ENCODE measurements at regions not wholly inside any gene's neighbourhood (a gene's known extent, or its start where the extent isn't known, plus 50 kb on each side); places are given as distances from the start of the nearest gene placed in this dataset.

DNA sequence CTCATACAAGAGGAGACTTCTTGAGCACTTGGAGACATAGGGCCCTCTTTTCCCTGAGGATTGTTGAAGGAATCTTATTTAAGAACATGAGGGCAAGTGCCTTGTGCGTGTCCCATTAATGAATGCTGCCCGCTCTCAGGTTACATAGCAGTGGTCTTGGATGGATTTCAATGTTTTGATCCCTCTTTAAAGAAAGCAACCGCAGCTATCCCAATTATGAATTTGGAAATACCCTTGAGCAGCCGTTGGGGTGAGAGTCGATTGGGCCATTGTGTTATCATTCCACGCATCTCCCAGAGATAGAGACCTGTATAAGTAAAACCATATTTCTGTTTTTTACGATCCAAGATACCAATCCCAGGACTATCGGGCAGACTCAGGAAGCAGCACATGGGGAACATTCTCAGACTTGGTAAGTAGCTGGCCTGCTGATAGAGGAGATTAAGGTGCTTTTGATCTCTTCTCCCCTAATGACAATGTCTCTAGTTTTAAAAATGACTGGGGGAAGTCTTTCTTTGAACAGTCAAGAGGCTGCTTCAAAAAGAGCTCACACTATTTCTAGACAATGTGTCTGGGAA lies 145.3 kb downstream of the MACROH2A1 start:
- TF ChIP-seq RXRA (IDR thresholded peaks at IDR 0.05) (no peak), TAF1 (conservative IDR thresholded peaks at IDR 0.05) (no peak), YY1 (IDR thresholded peaks at IDR 0.05) (no peak), RAD21 (IDR thresholded peaks at IDR 0.05) (no peak), FOXA1 (IDR thresholded peaks at IDR 0.05) (no peak), HNF4G (IDR thresholded peaks at IDR 0.05) (no peak)
- TF ChIP-seq, protein P1, sequence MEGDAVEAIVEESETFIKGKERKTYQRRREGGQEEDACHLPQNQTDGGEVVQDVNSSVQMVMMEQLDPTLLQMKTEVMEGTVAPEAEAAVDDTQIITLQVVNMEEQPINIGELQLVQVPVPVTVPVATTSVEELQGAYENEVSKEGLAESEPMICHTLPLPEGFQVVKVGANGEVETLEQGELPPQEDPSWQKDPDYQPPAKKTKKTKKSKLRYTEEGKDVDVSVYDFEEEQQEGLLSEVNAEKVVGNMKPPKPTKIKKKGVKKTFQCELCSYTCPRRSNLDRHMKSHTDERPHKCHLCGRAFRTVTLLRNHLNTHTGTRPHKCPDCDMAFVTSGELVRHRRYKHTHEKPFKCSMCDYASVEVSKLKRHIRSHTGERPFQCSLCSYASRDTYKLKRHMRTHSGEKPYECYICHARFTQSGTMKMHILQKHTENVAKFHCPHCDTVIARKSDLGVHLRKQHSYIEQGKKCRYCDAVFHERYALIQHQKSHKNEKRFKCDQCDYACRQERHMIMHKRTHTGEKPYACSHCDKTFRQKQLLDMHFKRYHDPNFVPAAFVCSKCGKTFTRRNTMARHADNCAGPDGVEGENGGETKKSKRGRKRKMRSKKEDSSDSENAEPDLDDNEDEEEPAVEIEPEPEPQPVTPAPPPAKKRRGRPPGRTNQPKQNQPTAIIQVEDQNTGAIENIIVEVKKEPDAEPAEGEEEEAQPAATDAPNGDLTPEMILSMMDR (IDR thresholded peaks at IDR 0.05; ENCODE audit: low read depth, low read length, missing input control), result no peak
- TF ChIP-seq, protein P2, sequence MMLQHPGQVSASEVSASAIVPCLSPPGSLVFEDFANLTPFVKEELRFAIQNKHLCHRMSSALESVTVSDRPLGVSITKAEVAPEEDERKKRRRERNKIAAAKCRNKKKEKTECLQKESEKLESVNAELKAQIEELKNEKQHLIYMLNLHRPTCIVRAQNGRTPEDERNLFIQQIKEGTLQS (IDR thresholded peaks at IDR 0.05), result no peak
- 94% methylated on average over 8 of the region's 8 CpGs for WGBS
- DNase-seq (ENCODE audit: low spot score), result no peak
- Histone ChIP-seq H3K9me3 (ENCODE audit: control insufficient read depth in 4 of 4, low read length in 3 of 4) (no peaks in the 10 kb centered on the region), H3K9ac (ENCODE audit: low read depth in 1 of 2, low read length in 2 of 2) (no peak overlapping the region), H3K27ac (ENCODE audit: low read depth in 1 of 2, low read length in 2 of 2) (no peak overlapping the region), H3K36me3 (ENCODE audit: control insufficient read depth in 4 of 4, insufficient read depth in 3 of 4, low read depth in 1 of 4, low read length in 3 of 4) (no peaks in the 10 kb centered on the region), H3K4me3 (ENCODE audit: low read depth in 1 of 3, low read length in 3 of 3) (no peak overlapping the region), H3K4me1 (ENCODE audit: control insufficient read depth in 4 of 4, insufficient read depth in 4 of 4, low read length in 3 of 4) (no peaks in the 10 kb centered on the region), H3K27me3 (ENCODE audit: control insufficient read depth in 4 of 4, insufficient read depth in 4 of 4, low read length in 3 of 4) (no peaks in the 10 kb centered on the region)

DNA sequence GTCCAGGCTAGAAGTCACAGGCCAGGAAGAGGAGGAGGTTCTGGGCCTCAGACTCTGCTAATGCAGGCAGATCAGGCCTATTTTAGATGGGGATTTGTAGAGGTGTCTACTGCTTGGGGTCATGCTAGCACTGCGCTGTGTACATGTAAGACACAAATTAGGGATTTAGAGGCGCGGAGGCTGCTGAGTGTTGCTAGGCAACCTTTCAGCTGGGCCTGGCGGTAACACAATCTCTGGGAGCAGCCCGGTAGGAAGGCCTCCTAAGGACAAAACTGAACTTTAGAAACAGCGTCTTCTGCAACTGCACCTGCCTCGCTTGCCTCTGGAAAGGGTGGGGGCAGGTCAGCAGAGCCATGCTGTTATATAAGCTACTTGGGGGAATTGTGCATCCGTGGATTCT lies 147.9 kb downstream of the MACROH2A1 start:
- no peak overlapping the region for H3K27ac ChIP-seq (ENCODE audit: low read depth in 1 of 2, low read length in 2 of 2)
- no peak overlapping the region for H3K9ac ChIP-seq (ENCODE audit: low read depth in 1 of 2, low read length in 2 of 2)
- no peak for TF ChIP-seq RXRA (IDR thresholded peaks at IDR 0.05)
- TF ChIP-seq TAF1 (conservative IDR thresholded peaks at IDR 0.05), result no peak
- peak; percentile 14 for DNase-seq (ENCODE audit: low spot score)
- H3K4me3 ChIP-seq (ENCODE audit: low read depth in 1 of 3, low read length in 3 of 3), result no peak overlapping the region
- H3K4me1 ChIP-seq (ENCODE audit: control insufficient read depth in 4 of 4, insufficient read depth in 4 of 4, low read length in 3 of 4), result no peaks in the 10 kb centered on the region
- H3K27me3 ChIP-seq (ENCODE audit: control insufficient read depth in 4 of 4, insufficient read depth in 4 of 4, low read length in 3 of 4), result no peaks in the 10 kb centered on the region
- no peaks in the 10 kb centered on the region for H3K36me3 ChIP-seq (ENCODE audit: control insufficient read depth in 4 of 4, insufficient read depth in 3 of 4, low read depth in 1 of 4, low read length in 3 of 4)
- WGBS, result 93% methylated on average over 8 of the region's 8 CpGs
- no peaks in the 10 kb centered on the region for H3K9me3 ChIP-seq (ENCODE audit: control insufficient read depth in 4 of 4, low read length in 3 of 4)

DNA sequence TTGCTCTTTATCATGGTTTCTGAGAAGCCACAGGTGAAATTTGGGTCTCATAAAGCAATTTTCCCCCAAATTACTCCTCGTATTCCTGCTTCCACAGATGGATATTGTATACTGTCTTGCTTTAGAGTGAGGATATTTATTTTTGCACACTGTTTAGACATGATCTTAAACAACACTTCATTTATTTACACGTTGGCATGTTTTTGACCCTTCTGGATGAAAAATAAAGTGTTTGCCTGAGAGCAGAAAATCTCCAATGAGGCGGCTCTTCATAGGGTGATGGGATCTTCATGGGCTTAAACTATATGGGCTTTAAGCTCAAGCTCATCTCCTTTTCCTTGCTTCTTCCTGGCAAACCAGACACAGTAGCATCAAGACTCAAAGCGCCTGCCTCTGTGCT lies 148.4 kb downstream of the MACROH2A1 start:
- Histone ChIP-seq H3K9me3 (ENCODE audit: control insufficient read depth in 4 of 4, low read length in 3 of 4) (no peaks in the 10 kb centered on the region), H3K36me3 (ENCODE audit: control insufficient read depth in 4 of 4, insufficient read depth in 3 of 4, low read depth in 1 of 4, low read length in 3 of 4) (no peaks in the 10 kb centered on the region), H3K27ac (ENCODE audit: low read depth in 1 of 2, low read length in 2 of 2) (no peak overlapping the region), H3K4me3 (ENCODE audit: low read depth in 1 of 3, low read length in 3 of 3) (no peak overlapping the region), H3K9ac (ENCODE audit: low read depth in 1 of 2, low read length in 2 of 2) (no peak overlapping the region), H3K27me3 (ENCODE audit: control insufficient read depth in 4 of 4, insufficient read depth in 4 of 4, low read length in 3 of 4) (no peaks in the 10 kb centered on the region), H3K4me1 (ENCODE audit: control insufficient read depth in 4 of 4, insufficient read depth in 4 of 4, low read length in 3 of 4) (no peaks in the 10 kb centered on the region)
- TF ChIP-seq HNF4G (IDR thresholded peaks at IDR 0.05), result no peak
- no peak for TF ChIP-seq HNF4A (conservative IDR thresholded peaks at IDR 0.05)
- TF ChIP-seq TAF1 (conservative IDR thresholded peaks at IDR 0.05), result no peak
- no peak for TF ChIP-seq YY1 (IDR thresholded peaks at IDR 0.05)
- TF ChIP-seq, protein P2 (IDR thresholded peaks at IDR 0.05), result no peak
- TF ChIP-seq FOXA1 (IDR thresholded peaks at IDR 0.05), result no peak
- TF ChIP-seq FOXA2 (IDR thresholded peaks at IDR 0.05), result no peak
- DNase-seq (ENCODE audit: low spot score), result no peak
- WGBS, result 90% methylated on average over 4 of the region's 4 CpGs

DNA sequence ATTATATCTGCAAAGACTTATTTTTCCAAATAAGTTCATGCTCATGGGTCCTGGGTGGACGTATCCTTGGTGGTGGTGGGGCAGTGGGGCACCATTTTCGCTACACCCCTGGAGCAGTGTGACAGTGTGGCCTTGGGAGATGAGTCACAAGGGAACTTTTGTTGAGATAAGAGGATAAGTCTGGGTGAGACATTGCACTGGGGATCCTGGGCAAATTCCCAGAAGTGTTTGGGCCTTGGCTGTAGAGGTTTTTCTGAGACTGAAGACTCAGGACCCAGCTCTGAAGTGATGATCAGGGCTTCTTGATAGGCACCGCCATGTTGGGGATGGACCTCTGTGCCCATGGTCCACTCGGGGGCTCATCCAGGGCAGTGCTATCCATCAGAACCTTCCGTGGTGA lies 149.4 kb downstream of the MACROH2A1 start:
- peak; percentile 10 for DNase-seq (ENCODE audit: low spot score)
- no peaks in the 10 kb centered on the region for H3K36me3 ChIP-seq (ENCODE audit: control insufficient read depth in 4 of 4, insufficient read depth in 3 of 4, low read depth in 1 of 4, low read length in 3 of 4)
- no peaks in the 10 kb centered on the region for H3K9me3 ChIP-seq (ENCODE audit: control insufficient read depth in 4 of 4, low read length in 3 of 4)
- TF ChIP-seq TAF1 (conservative IDR thresholded peaks at IDR 0.05) (no peak), RAD21 (IDR thresholded peaks at IDR 0.05) (no peak), HNF4A (conservative IDR thresholded peaks at IDR 0.05) (no peak), FOXA2 (IDR thresholded peaks at IDR 0.05) (no peak), HNF4G (IDR thresholded peaks at IDR 0.05) (no peak), SP1 (IDR thresholded peaks at IDR 0.05) (no peak), EGR1 (IDR thresholded peaks at IDR 0.05; ENCODE audit: low read depth in 2 of 2) (no peak)
- TF ChIP-seq, protein P3, sequence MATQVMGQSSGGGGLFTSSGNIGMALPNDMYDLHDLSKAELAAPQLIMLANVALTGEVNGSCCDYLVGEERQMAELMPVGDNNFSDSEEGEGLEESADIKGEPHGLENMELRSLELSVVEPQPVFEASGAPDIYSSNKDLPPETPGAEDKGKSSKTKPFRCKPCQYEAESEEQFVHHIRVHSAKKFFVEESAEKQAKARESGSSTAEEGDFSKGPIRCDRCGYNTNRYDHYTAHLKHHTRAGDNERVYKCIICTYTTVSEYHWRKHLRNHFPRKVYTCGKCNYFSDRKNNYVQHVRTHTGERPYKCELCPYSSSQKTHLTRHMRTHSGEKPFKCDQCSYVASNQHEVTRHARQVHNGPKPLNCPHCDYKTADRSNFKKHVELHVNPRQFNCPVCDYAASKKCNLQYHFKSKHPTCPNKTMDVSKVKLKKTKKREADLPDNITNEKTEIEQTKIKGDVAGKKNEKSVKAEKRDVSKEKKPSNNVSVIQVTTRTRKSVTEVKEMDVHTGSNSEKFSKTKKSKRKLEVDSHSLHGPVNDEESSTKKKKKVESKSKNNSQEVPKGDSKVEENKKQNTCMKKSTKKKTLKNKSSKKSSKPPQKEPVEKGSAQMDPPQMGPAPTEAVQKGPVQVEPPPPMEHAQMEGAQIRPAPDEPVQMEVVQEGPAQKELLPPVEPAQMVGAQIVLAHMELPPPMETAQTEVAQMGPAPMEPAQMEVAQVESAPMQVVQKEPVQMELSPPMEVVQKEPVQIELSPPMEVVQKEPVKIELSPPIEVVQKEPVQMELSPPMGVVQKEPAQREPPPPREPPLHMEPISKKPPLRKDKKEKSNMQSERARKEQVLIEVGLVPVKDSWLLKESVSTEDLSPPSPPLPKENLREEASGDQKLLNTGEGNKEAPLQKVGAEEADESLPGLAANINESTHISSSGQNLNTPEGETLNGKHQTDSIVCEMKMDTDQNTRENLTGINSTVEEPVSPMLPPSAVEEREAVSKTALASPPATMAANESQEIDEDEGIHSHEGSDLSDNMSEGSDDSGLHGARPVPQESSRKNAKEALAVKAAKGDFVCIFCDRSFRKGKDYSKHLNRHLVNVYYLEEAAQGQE (IDR thresholded peaks at IDR 0.05), result no peak
- H3K4me3 ChIP-seq (ENCODE audit: low read depth in 1 of 3, low read length in 3 of 3), result no peak overlapping the region
- no peak overlapping the region for H3K27ac ChIP-seq (ENCODE audit: low read depth in 1 of 2, low read length in 2 of 2)
- no peaks in the 10 kb centered on the region for H3K27me3 ChIP-seq (ENCODE audit: control insufficient read depth in 4 of 4, insufficient read depth in 4 of 4, low read length in 3 of 4)
- 91% methylated on average over 5 of the region's 5 CpGs for WGBS
- H3K4me1 ChIP-seq (ENCODE audit: control insufficient read depth in 4 of 4, insufficient read depth in 4 of 4, low read length in 3 of 4), result no peaks in the 10 kb centered on the region
- no peak overlapping the region for H3K9ac ChIP-seq (ENCODE audit: low read depth in 1 of 2, low read length in 2 of 2)

Data from liver (tissue), 8 donors.